ENCODE measurements at regions not wholly inside any gene's neighbourhood (a gene's known extent, or its start where the extent isn't known, plus 50 kb on each side); places are given as distances from the start of the nearest gene placed in this dataset.

DNA sequence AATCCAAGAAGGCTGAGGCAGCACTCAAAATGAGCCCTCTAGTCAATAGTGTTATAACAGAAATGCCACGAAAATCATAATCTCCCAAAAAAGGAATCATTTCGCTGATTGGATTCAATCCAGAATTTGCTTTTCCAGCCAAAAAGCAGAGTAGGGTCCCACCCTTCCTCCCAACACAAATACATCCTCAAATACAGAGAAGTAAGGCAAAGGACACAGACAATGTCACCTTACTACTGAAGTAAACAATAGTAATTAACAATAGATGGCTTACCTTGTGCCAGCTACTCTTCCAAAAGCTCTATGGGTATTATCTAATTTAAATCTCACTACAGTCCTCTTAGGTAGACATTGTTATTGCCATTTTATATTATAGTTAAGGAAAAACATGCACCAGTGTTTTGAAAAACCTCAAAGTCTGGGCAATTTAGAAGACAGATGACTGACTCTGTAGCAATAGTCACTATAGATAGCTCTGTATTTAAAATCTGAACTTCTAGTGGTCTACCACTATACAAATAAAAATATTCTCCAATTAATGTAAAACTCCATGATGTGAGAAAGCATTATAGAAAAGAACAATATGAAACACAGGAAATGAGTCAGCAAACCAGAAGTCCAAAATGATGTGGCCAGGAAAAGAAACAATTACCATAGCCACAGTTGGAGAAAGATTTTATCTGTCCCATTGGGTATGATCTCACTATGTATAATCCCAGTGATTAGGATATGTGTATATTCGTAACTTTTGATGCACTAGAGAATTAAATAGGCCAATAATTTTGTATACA is 305.0 kb upstream of the ERBB4 start:
- no peaks in the 10 kb centered on the region for H3K9me3 ChIP-seq
- no peak overlapping the region for H3K4me3 ChIP-seq
- no peaks in the 10 kb centered on the region for H3K27me3 ChIP-seq
- TF ChIP-seq, protein P1, sequence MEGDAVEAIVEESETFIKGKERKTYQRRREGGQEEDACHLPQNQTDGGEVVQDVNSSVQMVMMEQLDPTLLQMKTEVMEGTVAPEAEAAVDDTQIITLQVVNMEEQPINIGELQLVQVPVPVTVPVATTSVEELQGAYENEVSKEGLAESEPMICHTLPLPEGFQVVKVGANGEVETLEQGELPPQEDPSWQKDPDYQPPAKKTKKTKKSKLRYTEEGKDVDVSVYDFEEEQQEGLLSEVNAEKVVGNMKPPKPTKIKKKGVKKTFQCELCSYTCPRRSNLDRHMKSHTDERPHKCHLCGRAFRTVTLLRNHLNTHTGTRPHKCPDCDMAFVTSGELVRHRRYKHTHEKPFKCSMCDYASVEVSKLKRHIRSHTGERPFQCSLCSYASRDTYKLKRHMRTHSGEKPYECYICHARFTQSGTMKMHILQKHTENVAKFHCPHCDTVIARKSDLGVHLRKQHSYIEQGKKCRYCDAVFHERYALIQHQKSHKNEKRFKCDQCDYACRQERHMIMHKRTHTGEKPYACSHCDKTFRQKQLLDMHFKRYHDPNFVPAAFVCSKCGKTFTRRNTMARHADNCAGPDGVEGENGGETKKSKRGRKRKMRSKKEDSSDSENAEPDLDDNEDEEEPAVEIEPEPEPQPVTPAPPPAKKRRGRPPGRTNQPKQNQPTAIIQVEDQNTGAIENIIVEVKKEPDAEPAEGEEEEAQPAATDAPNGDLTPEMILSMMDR (IDR thresholded peaks at IDR 0.05): no peak
- TF ChIP-seq EP300 (IDR thresholded peaks at IDR 0.05; ENCODE audit: low read depth) (no peak), POLR2AphosphoS5 (IDR thresholded peaks at IDR 0.05) (no peak), POLR2A (IDR thresholded peaks at IDR 0.05) (no peak)
- intact Hi-C loops (cut with DNase I; ENCODE audit: low total_unique reads): no loop called here
- no peak overlapping the region for H3K27ac ChIP-seq
- H3K4me1 ChIP-seq: no peaks in the 10 kb centered on the region
- in situ Hi-C loops (cut with MboI; ENCODE audit: low pct_ligation_motif_present in 1 of 4, low pct_unique_long_range_greater_than_20kb in 1 of 4, low sequenced_read_pairs in 3 of 4): loop anchor here in 1 of 4 donors (25.0 kb wide), 1 partner anchor 94 kb away; no protein-coding TSS in a partner anchor
- 45 to 59% methylated on average over 1 to 3 of the region's 3 CpGs for WGBS, 2 donors (ENCODE audit: low coverage in 1 of 2)
- no peaks in the 10 kb centered on the region for H3K36me3 ChIP-seq
- no peak for DNase-seq

DNA sequence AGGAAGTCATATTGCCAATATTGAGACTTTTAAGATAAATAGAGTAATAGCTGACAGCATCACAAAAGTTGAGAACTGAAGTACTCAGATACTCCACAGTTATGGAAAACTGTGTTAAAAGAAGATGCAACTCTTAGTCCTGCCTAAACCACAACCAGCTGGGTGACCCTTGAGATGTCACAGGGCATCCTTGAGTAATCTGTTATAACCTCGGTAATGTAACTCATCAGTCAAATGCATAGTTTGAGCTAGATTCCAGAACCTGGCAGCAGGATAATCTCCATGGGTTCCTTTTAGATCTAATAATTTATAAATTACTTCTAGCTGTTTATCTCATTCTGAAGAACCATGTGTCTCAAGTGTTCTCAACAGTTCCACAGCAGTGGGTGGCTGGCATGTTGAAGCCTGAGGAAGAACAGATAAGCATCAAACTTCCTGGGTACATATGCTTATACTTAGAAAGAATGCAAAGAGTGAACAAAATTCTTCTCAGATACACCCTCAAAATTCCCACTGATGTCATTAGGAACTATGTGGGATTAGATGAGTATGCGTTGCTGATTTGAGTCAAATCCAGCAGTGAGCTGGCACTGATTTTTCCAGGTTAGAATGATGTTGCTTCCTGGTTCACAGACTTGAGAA is 304.1 kb upstream of the ERBB4 start:
- H3K27ac ChIP-seq: no peak overlapping the region
- H3K4me1 ChIP-seq: no peaks in the 10 kb centered on the region
- TF ChIP-seq, protein P1 (IDR thresholded peaks at IDR 0.05): no peak
- TF ChIP-seq POLR2A (IDR thresholded peaks at IDR 0.05) (no peak), POLR2AphosphoS5 (IDR thresholded peaks at IDR 0.05) (no peak), EP300 (IDR thresholded peaks at IDR 0.05; ENCODE audit: low read depth) (no peak)
- no peaks in the 10 kb centered on the region for H3K36me3 ChIP-seq
- no peak for DNase-seq
- H3K9me3 ChIP-seq: no peaks in the 10 kb centered on the region
- in situ Hi-C loops (cut with MboI; ENCODE audit: low pct_ligation_motif_present in 1 of 4, low pct_unique_long_range_greater_than_20kb in 1 of 4, low sequenced_read_pairs in 3 of 4): loop anchor here in 1 of 4 donors (25.0 kb wide), 1 partner anchor 95 kb away; no protein-coding TSS in a partner anchor
- no peaks in the 10 kb centered on the region for H3K27me3 ChIP-seq
- no peak overlapping the region for H3K4me3 ChIP-seq
- WGBS, 2 donors (ENCODE audit: low coverage in 1 of 2): 71% methylated on average over 2 of the region's 2 CpGs; no CpG with 5 or more reads in 1 of the 2 donors
- intact Hi-C loops (cut with DNase I; ENCODE audit: low total_unique reads): no loop called here

- intact Hi-C loops (cut with DNase I; ENCODE audit: low total_unique reads): no loop called here
- no peak for DNase-seq
- H3K9me3 ChIP-seq: no peaks in the 10 kb centered on the region
- TF ChIP-seq POLR2A (IDR thresholded peaks at IDR 0.05) (no peak), POLR2AphosphoS5 (IDR thresholded peaks at IDR 0.05) (no peak), EP300 (IDR thresholded peaks at IDR 0.05; ENCODE audit: low read depth) (no peak)
- TF ChIP-seq, protein P1 (IDR thresholded peaks at IDR 0.05): no peak
- in situ Hi-C loops (cut with MboI; ENCODE audit: low pct_ligation_motif_present in 1 of 4, low pct_unique_long_range_greater_than_20kb in 1 of 4, low sequenced_read_pairs in 3 of 4): loop anchor here in 1 of 4 donors (25.0 kb wide), 1 partner anchor 96 kb away; no protein-coding TSS in a partner anchor
- no peak overlapping the region for H3K4me3 ChIP-seq
- no peaks in the 10 kb centered on the region for H3K36me3 ChIP-seq
- WGBS, 2 donors (ENCODE audit: low coverage in 1 of 2): 47 to 85% methylated on average over 6 to 8 of the region's 8 CpGs
- H3K4me1 ChIP-seq: no peaks in the 10 kb centered on the region
- H3K27me3 ChIP-seq: no peaks in the 10 kb centered on the region
- no peak overlapping the region for H3K27ac ChIP-seq
Measured at GRCh38 chr2:212841460-212841859, 302.9 kb upstream of the ERBB4 start.

Measured in transverse colon (tissue), 4 donors.